AG09309 (cell line): ENCODE measurements at regions not wholly inside any gene's neighbourhood (a gene's known extent, or its start where the extent isn't known, plus 50 kb on each side); places are given as distances from the start of the nearest gene placed in this dataset.

Experiments used
- DNase-seq: peaks from one replicate; pipeline ENCODE4 v3.0.0-alpha.2; 2010; ENCODE audit warnings: low read depth
- H3K4me3 ChIP-seq: 2 replicates; pipeline ENCODE4 v1.5.1; 2011; ENCODE audit warnings: mild to moderate bottlenecking, low read depth, low read length, moderate library complexity; ENCODE audit not compliant: control insufficient read depth
- CTCF ChIP-seq: IDR thresholded peaks from 2 replicates; pipeline ENCODE4 v1.5.1; 2011; ENCODE audit warnings: mild to moderate bottlenecking, low read depth, low read length, inconsistent platforms; ENCODE audit not compliant: insufficient read depth, control insufficient read depth; ENCODE audit errors: missing control alignments

GRCh38 chr6:148240861-148241477 lies 101.7 kb upstream of the SASH1 start:
- DNase-seq, result peak; percentile 31
- H3K4me3 ChIP-seq, result no peak overlapping the region
- no peak for TF ChIP-seq CTCF

DNA sequence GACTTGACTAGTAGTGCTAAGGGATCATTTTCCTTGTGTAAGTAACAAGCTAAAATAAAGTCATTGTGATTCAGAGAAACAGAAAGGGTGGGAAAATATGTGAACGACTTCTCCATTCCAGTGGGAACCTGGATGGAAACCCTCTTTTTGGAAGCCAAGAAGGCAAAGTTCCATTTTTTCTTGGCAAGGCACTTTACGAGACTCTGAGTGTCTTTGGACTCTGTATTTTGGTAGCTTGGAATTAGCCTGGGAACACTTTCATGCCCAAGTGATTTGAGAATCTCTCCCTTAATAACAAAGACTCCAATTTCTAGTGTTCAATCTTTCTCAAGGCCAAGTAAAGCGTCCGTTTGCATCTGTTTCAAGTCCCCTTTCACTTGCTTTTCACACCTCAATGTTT lies 100.5 kb upstream of the SASH1 start:
- TF ChIP-seq CTCF, result no peak
- DNase-seq, result peak; percentile 13
- no peak overlapping the region for H3K4me3 ChIP-seq

DNA sequence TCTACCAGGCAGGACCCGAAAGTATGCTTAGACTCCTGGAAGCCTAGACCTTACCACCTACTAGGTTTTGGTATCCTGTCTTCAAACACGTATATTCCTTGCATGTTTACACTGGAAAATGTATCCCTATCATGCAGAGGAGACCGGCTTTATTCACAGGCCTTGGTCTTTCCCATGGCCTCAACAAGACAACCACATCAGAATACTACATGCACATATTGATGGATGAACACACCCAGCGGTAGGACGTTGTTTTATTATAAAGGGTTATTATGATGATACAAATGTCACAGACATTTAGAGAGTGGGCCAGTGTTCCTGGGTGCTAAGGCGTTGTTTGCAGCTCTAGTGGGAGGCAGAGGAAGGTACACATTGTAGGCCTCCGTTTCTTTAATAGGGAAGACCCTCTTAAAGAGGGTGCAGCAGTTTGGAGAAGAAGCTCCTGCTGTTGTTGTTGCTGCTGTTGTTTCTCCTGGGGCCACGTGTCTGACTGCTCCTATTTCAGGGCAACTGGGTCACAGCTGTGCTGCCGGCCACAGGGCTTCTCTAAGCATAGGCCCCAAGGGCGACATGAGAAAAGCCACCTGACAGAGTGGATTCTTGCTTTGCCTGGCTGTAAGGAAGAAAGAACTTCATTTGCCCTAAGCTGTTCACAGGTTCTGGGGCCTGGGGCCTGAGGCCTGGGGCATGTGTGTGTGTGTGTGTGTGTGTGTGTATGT lies 98.3 kb upstream of the SASH1 start:
- no peak overlapping the region for H3K4me3 ChIP-seq
- no peak for TF ChIP-seq CTCF
- no peak for DNase-seq

- no peak for DNase-seq
Observed at GRCh38 chr6:148247386-148248063, 95.1 kb upstream of the SASH1 start.

DNA sequence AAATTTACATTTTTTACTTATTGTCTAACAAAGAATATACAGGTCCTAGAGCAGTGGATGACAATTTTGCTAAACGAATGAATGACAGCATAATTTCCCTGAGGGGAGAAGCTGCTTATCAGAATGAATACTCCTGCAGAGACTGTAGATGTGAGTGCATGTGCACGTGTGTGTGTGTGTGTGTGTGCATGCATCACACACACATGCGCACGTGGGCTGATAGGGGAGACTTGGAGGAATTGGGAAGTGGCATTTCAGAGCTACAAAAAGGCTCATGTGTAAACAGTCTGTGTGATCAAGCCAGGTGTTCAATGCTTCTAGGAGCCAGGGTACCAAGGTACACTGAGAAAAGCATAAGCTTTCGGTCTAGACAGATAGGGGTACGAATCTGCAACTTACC lies 93.5 kb upstream of the SASH1 start:
- no peak for TF ChIP-seq CTCF
- H3K4me3 ChIP-seq, result no peak overlapping the region
- no peak for DNase-seq

More at GRCh38 chr6:148247386-148248063, 95.1 kb upstream of the SASH1 start:
- H3K4me3 ChIP-seq, result no peak overlapping the region
- TF ChIP-seq CTCF, result no peak

- no peak overlapping the region for H3K4me3 ChIP-seq
- DNase-seq, result no peak
- TF ChIP-seq CTCF, result no peak
Observed at GRCh38 chr6:148249679-148250375, 92.8 kb upstream of the SASH1 start.
